ENCODE measurements at regions not wholly inside any gene's neighbourhood (a gene's known extent, or its start where the extent isn't known, plus 50 kb on each side); places are given as distances from the start of the nearest gene placed in this dataset.

DNA sequence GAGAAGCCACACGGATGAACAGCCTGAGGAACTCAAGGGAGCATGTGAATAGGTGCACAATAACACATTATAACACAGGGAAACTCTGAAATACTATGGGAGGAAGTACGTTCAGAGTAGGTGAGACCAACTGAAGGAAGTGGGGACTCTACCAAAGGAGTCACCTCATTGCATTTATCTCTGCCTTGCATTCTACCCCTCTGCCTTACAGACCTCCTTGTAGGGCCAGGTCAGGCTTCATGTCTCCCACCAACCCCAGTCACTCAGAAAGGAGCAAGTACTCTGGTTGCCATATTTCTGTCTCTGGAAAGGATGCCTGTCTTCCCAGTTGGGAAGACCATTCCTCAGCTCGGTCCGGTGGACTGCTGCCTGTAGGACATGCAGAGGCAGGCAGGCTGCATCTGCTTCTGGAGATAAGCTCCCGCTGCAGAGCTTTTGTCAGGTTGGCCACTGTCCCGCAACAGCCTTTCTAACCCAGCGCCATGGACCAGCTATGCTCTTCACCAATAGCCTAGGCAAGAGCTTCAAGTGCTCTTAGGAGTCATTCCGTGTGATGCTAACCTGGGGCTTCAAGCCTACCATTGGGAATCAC is 51.6 kb upstream of the ASIP start:
- TF ChIP-seq, protein P1, sequence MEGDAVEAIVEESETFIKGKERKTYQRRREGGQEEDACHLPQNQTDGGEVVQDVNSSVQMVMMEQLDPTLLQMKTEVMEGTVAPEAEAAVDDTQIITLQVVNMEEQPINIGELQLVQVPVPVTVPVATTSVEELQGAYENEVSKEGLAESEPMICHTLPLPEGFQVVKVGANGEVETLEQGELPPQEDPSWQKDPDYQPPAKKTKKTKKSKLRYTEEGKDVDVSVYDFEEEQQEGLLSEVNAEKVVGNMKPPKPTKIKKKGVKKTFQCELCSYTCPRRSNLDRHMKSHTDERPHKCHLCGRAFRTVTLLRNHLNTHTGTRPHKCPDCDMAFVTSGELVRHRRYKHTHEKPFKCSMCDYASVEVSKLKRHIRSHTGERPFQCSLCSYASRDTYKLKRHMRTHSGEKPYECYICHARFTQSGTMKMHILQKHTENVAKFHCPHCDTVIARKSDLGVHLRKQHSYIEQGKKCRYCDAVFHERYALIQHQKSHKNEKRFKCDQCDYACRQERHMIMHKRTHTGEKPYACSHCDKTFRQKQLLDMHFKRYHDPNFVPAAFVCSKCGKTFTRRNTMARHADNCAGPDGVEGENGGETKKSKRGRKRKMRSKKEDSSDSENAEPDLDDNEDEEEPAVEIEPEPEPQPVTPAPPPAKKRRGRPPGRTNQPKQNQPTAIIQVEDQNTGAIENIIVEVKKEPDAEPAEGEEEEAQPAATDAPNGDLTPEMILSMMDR (IDR thresholded peaks at IDR 0.05) = no peak
- TF ChIP-seq POLR2A (IDR thresholded peaks at IDR 0.05) (no peak), EP300 (IDR thresholded peaks at IDR 0.05) (no peak)

Data from stomach (tissue), 4 donors.